ENCODE measurements at regions not wholly inside any gene's neighbourhood (a gene's known extent, or its start where the extent isn't known, plus 50 kb on each side); places are given as distances from the start of the nearest gene placed in this dataset.

DNA sequence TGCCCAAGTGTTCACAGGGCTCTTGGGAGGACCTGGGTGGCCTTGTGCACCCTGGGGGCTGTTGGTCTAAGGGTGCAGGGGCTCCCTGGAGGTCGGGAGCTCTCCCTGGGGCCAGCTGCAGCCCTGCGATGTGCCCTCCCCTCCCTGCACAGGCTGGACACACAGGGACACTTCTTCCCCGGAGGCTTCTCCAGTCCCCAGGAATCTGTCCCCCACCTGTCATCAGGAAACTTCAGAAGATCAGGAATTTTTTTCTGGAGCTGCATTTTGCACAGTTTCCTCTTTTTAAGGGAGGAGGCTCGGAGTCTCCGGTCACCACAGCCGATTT is 66.9 kb upstream of the BHLHE23 start:
- Histone ChIP-seq H3K4me1 (peaks cover 0 to 14% of the 10 kb centered on the region in 2 donors), H3K9me3 (peaks cover 4 to 24% of the 10 kb centered on the region in 2 donors), H3K4me3 (no peak overlapping the region), H3K27ac (no peak overlapping the region), H3K27me3 (peaks cover 4 to 25% of the 10 kb centered on the region in 2 donors), H3K36me3 (no peaks in the 10 kb centered on the region)
- DNase-seq (ENCODE audit: low spot score): no peak
- TF ChIP-seq, protein P1, sequence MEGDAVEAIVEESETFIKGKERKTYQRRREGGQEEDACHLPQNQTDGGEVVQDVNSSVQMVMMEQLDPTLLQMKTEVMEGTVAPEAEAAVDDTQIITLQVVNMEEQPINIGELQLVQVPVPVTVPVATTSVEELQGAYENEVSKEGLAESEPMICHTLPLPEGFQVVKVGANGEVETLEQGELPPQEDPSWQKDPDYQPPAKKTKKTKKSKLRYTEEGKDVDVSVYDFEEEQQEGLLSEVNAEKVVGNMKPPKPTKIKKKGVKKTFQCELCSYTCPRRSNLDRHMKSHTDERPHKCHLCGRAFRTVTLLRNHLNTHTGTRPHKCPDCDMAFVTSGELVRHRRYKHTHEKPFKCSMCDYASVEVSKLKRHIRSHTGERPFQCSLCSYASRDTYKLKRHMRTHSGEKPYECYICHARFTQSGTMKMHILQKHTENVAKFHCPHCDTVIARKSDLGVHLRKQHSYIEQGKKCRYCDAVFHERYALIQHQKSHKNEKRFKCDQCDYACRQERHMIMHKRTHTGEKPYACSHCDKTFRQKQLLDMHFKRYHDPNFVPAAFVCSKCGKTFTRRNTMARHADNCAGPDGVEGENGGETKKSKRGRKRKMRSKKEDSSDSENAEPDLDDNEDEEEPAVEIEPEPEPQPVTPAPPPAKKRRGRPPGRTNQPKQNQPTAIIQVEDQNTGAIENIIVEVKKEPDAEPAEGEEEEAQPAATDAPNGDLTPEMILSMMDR (IDR thresholded peaks at IDR 0.05): no peak

DNA sequence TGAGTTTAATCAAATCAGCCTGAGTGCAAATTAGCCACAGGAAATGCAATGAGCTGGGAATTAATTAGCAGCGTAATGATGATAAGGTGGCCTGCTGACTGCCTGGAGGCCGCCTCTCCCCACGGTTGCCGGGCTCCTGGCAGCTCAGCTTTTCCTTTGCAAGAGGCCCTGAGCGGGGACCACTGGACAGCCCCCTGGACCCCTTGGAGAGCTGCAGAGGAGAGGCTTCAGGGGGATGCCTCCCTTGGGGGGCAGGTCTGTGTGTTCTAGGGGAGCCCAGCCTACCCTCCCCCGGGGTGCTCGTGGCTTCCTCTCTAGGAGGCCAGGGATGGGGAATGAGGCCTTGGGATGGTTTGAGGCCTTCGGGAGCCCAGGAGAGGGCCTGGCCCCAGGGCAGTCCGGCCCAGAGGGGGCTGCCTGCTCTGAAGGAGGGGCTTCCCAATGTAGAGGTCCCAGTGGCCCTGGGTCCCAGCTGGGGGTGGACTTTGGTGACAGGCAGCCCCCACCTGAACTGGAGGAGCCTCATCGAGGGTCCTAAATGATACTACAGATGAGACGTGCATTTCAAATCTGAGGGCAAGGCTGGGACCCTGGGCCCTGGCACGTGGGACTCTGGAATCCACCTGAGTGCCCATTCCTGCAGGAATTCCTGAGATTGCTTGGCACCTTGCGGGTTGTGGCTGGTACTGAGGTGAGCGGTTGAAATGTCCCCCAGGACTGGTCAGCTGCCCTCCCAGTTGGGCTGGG is 66.4 kb upstream of the BHLHE23 start:
- no peak for DNase-seq (ENCODE audit: low spot score)
- TF ChIP-seq, protein P1 (IDR thresholded peaks at IDR 0.05): no peak
- H3K36me3 ChIP-seq: no peaks in the 10 kb centered on the region
- no peak overlapping the region for H3K4me3 ChIP-seq
- no peak overlapping the region for H3K27ac ChIP-seq
- peaks cover 0 to 14% of the 10 kb centered on the region in 2 donors for H3K4me1 ChIP-seq
- H3K9me3 ChIP-seq: peaks cover 4 to 18% of the 10 kb centered on the region in 2 donors
- H3K27me3 ChIP-seq: peaks cover 4 to 25% of the 10 kb centered on the region in 2 donors

GRCh38 chr20:63072231-63072791 is 65.5 kb upstream of the BHLHE23 start:
- Histone ChIP-seq H3K27me3 (peaks cover 4 to 25% of the 10 kb centered on the region in 2 donors), H3K36me3 (no peaks in the 10 kb centered on the region), H3K4me3 (no peak overlapping the region), H3K4me1 (peaks cover 0 to 14% of the 10 kb centered on the region in 2 donors), H3K9me3 (peaks cover 0 to 10% of the 10 kb centered on the region in 2 donors), H3K27ac (no peak overlapping the region)
- DNase-seq (ENCODE audit: low spot score): no peak
- TF ChIP-seq, protein P1 (IDR thresholded peaks at IDR 0.05): no peak

- H3K27me3 ChIP-seq: peaks cover 4 to 25% of the 10 kb centered on the region in 2 donors
- H3K36me3 ChIP-seq: no peaks in the 10 kb centered on the region
- no peak for DNase-seq (ENCODE audit: low spot score)
- H3K4me1 ChIP-seq: peaks cover 0 to 14% of the 10 kb centered on the region in 2 donors
- H3K27ac ChIP-seq: no peak overlapping the region
- peaks cover 0 to 3% of the 10 kb centered on the region in 2 donors for H3K9me3 ChIP-seq
- no peak overlapping the region for H3K4me3 ChIP-seq
- TF ChIP-seq, protein P1 (IDR thresholded peaks at IDR 0.05): no peak
These were observed 64.9 kb upstream of the BHLHE23 start for GRCh38 chr20:63071541-63072181.

DNA sequence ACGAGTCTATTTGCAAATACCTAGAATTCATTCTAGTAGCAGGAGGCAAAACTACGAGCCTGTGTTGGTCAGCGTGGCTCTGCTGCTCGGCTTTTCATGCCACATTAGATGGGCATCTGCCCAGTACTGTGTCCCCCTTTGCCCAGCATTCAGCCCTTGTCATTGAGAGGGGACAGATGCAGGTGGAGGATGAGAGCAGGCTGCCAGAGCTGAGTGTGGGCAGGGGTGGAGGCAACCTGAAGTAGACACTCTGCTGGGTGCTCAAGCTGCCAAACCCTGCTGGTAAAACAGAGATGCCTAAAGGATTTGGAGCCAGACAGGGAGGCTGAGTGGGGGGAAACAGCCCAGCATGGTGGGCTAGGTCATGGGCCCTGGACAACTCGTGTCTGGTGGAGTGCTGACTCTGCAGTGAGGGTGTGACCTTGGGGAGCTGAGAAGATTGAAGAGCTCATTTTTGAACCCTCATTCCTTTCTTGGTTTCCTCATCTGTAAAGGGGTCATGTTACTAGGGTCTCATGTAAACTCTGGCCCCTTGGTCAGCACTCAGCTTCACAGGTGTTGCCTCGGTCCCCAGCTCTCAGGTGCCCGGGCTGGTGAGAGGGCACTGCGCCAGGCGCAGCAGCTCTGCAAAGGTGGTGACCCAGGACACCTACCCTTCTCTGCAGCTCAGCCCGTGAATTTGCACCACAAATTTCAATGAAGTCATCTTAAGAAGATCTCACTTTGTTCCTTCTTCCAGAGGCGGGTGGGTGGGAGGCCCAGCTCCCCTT is 64.2 kb upstream of the BHLHE23 start:
- Histone ChIP-seq H3K9me3 (no peaks in the 10 kb centered on the region), H3K36me3 (no peaks in the 10 kb centered on the region), H3K27me3 (peaks cover 4 to 25% of the 10 kb centered on the region in 2 donors), H3K27ac (no peak overlapping the region), H3K4me1 (peaks cover 0 to 14% of the 10 kb centered on the region in 2 donors), H3K4me3 (no peak overlapping the region)
- DNase-seq (ENCODE audit: low spot score): no peak
- TF ChIP-seq, protein P1 (IDR thresholded peaks at IDR 0.05): no peak
